HG03432 (cell line): ENCODE measurements at regions not wholly inside any gene's neighbourhood (a gene's known extent, or its start where the extent isn't known, plus 50 kb on each side); places are given as distances from the start of the nearest gene placed in this dataset.
"Not testable (repeated sequence)": the region's sequence is repeated elsewhere in the genome, so short reads cannot be mapped to it uniquely, and the experiment has no call there.

Experiments
- ATAC-seq: cut with Tn5 transposase; IDR thresholded peaks from one replicate; pipeline ENCODE4 v1.9.1; 2021; ENCODE audit warnings: mild to moderate bottlenecking, moderate library complexity; ENCODE audit not compliant: unreplicated experiment

- ATAC-seq, result no peak
Observed at GRCh38 chr6:22738194-22738593, 168.8 kb downstream of the HDGFL1 start.

GRCh38 chr6:22747571-22747970 is 178.2 kb downstream of the HDGFL1 start:
- ATAC-seq, result no peak

GRCh38 chr6:22748681-22749080 is 179.3 kb downstream of the HDGFL1 start:
- no peak for ATAC-seq

- ATAC-seq, result no peak
Observed at GRCh38 chr6:22749696-22750095, 180.3 kb downstream of the HDGFL1 start.

- no peak for ATAC-seq
Observed at GRCh38 chr6:22751223-22751622, 181.9 kb downstream of the HDGFL1 start.

GRCh38 chr6:22752522-22752921 is 183.2 kb downstream of the HDGFL1 start:
- no peak for ATAC-seq

GRCh38 chr6:22754061-22754460 is 184.7 kb downstream of the HDGFL1 start:
- ATAC-seq, result no peak

GRCh38 chr6:22755605-22756004 is 186.2 kb downstream of the HDGFL1 start:
- no peak for ATAC-seq

GRCh38 chr6:22756365-22756764 is 187.0 kb downstream of the HDGFL1 start:
- no peak for ATAC-seq

GRCh38 chr6:22764496-22764895 is 195.1 kb downstream of the HDGFL1 start:
- ATAC-seq, result no peak

GRCh38 chr6:22765015-22765414 is 195.6 kb downstream of the HDGFL1 start:
- ATAC-seq, result no peak

- ATAC-seq, result no peak
Observed at GRCh38 chr6:22766979-22767378, 197.6 kb downstream of the HDGFL1 start.

GRCh38 chr6:22770054-22770453 is 200.7 kb downstream of the HDGFL1 start:
- ATAC-seq, result no peak

GRCh38 chr6:22774129-22774528 is 204.8 kb downstream of the HDGFL1 start:
- ATAC-seq, result no peak

GRCh38 chr6:22778438-22778837 is 209.1 kb downstream of the HDGFL1 start:
- ATAC-seq, result not testable (repeated sequence)

GRCh38 chr6:22779062-22779461 is 209.7 kb downstream of the HDGFL1 start:
- ATAC-seq, result no peak

- ATAC-seq, result no peak
Observed at GRCh38 chr6:22783931-22784330, 214.6 kb downstream of the HDGFL1 start.

GRCh38 chr6:22784601-22785410 is 215.4 kb downstream of the HDGFL1 start:
- no peak for ATAC-seq

GRCh38 chr6:22788038-22788437 is 218.7 kb downstream of the HDGFL1 start:
- no peak for ATAC-seq

GRCh38 chr6:22789315-22789714 is 219.9 kb downstream of the HDGFL1 start:
- ATAC-seq, result no peak

GRCh38 chr6:22794844-22795243 is 225.5 kb downstream of the HDGFL1 start:
- ATAC-seq, result no peak

- ATAC-seq, result no peak
Observed at GRCh38 chr6:22800451-22800850, 231.1 kb downstream of the HDGFL1 start.

GRCh38 chr6:22801831-22802230 is 232.5 kb downstream of the HDGFL1 start:
- no peak for ATAC-seq
